Chondrocyte (in vitro differentiated cells): ENCODE measurements at regions not wholly inside any gene's neighbourhood (a gene's known extent, or its start where the extent isn't known, plus 50 kb on each side); places are given as distances from the start of the nearest gene placed in this dataset.

Experiments
- DNase-seq: peaks from one replicate; pipeline ENCODE4 v3.0.0; 2021; ENCODE audit warnings: mixed read lengths, low spot score
- H3K27ac Mint-ChIP-seq: one replicate; pipeline ENCODE4 v1.8.0; 2021; ENCODE audit warnings: mild to moderate bottlenecking, moderate library complexity, mixed read lengths; ENCODE audit not compliant: unreplicated experiment
- H3K27me3 Mint-ChIP-seq: 2 replicates; pipeline ENCODE4 v1.8.0; 2021; ENCODE audit warnings: low read depth, mixed read lengths
- H3K36me3 Mint-ChIP-seq: 2 replicates; pipeline ENCODE4 v1.8.0; 2021; ENCODE audit warnings: low read depth, mixed read lengths
- H3K4me1 Mint-ChIP-seq: 2 replicates; pipeline ENCODE4 v1.8.0; 2021; ENCODE audit warnings: low read depth, mild to moderate bottlenecking, mixed read lengths
- H3K4me3 Mint-ChIP-seq: one replicate; pipeline ENCODE4 v1.8.0; 2021; ENCODE audit warnings: mild to moderate bottlenecking, moderate library complexity, mixed read lengths; ENCODE audit not compliant: unreplicated experiment
- H3K9me3 Mint-ChIP-seq: 2 replicates; pipeline ENCODE4 v1.8.0; 2021; ENCODE audit warnings: low read depth, mixed read lengths
- TF ChIP-seq, protein P1 (sequence below): fragments of 200-600 bp; sonication (generic); IDR thresholded peaks from 2 replicates; pipeline ENCODE4 v1.5.0; 2021; ENCODE audit warnings: antibody characterized with exemption, mild to moderate bottlenecking, moderate library complexity

DNA sequence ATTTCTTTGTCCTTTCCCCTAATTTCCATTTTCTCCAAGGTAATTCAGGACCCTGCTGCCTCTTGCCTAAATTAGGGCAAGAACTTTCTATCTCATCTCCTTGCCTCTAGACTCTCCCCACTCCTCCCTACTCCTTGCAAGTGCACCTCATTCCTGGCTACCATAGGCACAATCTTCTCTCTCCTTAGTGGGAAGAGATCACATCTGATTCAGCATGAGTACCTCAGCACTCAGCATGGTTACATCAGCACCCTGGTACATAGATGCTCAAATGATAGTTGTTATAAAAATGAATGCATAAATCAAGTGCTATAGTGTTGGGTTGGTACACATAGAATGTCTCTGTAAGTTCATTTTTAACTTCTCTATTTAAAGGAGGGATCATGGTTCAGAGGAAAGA is 313.4 kb upstream of the RASGRP1 start:
- H3K36me3 Mint-ChIP-seq = no peaks in the 10 kb centered on the region
- no peaks in the 10 kb centered on the region for H3K27me3 Mint-ChIP-seq
- H3K27ac Mint-ChIP-seq = peak overlapping the region; percentile 64
- H3K9me3 Mint-ChIP-seq = no peaks in the 10 kb centered on the region
- H3K4me3 Mint-ChIP-seq = no peak overlapping the region
- TF ChIP-seq, protein P1, sequence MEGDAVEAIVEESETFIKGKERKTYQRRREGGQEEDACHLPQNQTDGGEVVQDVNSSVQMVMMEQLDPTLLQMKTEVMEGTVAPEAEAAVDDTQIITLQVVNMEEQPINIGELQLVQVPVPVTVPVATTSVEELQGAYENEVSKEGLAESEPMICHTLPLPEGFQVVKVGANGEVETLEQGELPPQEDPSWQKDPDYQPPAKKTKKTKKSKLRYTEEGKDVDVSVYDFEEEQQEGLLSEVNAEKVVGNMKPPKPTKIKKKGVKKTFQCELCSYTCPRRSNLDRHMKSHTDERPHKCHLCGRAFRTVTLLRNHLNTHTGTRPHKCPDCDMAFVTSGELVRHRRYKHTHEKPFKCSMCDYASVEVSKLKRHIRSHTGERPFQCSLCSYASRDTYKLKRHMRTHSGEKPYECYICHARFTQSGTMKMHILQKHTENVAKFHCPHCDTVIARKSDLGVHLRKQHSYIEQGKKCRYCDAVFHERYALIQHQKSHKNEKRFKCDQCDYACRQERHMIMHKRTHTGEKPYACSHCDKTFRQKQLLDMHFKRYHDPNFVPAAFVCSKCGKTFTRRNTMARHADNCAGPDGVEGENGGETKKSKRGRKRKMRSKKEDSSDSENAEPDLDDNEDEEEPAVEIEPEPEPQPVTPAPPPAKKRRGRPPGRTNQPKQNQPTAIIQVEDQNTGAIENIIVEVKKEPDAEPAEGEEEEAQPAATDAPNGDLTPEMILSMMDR = no peak
- no peak for DNase-seq
- H3K4me1 Mint-ChIP-seq = peaks cover 74% of the 10 kb centered on the region

DNA sequence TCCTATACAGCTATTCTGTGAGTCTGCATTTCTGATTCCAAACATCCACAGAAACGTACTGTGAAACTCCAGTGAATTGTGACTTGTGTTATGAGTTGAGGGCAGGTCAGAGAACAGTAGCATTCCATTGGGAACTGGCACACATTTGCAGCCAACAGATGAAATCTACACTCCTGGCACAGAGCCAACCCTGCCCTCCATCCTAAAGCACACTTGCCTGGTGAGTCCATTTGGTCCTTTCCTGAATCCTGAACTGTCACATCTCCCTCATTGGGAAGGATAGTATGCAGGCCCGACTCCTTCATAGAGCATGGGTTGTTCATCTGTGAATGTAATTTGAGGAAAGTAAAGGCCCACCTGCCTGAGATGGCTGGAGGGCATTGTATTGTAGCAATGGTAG is 314.3 kb upstream of the RASGRP1 start:
- Mint-ChIP-seq H3K27ac (peak overlapping the region; percentile 81), H3K27me3 (no peaks in the 10 kb centered on the region), H3K4me3 (no peak overlapping the region), H3K9me3 (no peaks in the 10 kb centered on the region), H3K36me3 (no peaks in the 10 kb centered on the region), H3K4me1 (peaks cover 72% of the 10 kb centered on the region)
- TF ChIP-seq, protein P1 = no peak
- DNase-seq = no peak

DNA sequence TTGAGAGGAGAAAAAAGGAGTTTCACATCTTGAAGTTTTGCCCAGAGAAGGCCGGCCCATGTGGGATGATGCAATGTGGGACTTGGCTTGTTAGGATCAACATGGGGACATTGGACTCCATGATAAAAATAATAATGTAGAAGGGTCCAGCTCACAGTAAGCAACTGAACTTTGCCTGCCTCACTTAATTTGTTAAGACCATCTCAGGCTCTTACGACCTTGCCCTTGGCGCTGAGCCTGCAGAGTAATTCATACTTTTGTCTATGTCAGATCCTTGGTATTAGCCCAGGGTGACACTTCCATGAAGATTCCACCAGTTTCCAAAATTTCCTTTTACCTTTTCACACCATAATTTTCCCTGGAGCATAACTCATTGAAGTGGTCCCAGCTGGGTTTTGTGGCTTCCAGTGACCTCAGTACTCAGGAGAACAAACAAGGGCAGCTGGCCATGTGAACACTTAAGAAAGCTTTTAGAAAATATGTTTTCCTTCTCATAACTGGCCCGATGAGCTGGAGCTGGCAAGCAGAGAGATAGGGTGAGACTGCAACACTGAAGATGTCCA is 315.4 kb upstream of the RASGRP1 start:
- no peak for DNase-seq
- Mint-ChIP-seq H3K4me1 (peaks cover 82% of the 10 kb centered on the region), H3K4me3 (no peak overlapping the region), H3K36me3 (no peaks in the 10 kb centered on the region), H3K27me3 (no peaks in the 10 kb centered on the region), H3K27ac (peak overlapping the region; percentile 53), H3K9me3 (no peaks in the 10 kb centered on the region)
- TF ChIP-seq, protein P1 = no peak

DNA sequence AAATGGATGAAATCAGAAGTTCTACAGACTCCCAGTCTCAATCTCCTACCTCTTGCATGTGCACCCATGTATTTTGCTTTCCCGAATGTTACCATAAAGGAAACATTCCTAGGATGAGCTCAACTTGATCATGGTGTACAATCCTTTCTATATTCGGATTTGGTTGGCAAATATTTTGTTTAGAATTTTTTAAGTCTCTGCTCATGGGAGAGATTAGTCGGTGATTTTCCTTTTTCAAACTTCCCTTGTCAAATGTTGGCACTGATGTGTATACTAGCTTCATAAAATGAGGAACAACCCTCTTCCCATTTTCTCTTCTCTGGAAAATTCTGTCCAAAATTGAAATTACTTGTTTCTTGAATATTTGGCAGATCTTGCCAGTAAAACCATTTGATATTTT is 317.6 kb upstream of the RASGRP1 start:
- Mint-ChIP-seq H3K4me3 (no peak overlapping the region), H3K9me3 (no peaks in the 10 kb centered on the region)

DNA sequence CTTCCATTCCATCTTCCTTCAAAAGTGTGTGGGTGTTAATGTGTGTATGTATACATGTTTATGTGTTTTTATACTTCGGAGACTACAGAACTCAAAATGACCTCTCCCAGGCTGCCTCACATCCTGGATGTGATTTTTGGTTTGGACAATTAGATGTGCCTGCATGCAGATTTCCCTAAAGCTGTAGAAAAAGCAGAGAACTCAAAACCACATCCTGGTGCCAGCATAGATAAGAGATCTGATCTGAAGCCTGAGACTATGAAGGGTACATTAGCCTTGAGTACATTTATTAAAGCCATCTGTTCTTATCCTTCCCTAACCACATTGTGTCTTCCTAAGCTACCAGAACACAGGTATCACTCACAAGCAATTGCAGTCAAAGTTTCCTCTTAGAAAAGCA is 319.4 kb upstream of the RASGRP1 start:
- TF ChIP-seq, protein P1 = no peak
- Mint-ChIP-seq H3K27ac (peak overlapping the region; percentile 49), H3K36me3 (no peaks in the 10 kb centered on the region), H3K4me3 (no peak overlapping the region), H3K9me3 (no peaks in the 10 kb centered on the region), H3K4me1 (peaks cover 80% of the 10 kb centered on the region), H3K27me3 (no peaks in the 10 kb centered on the region)
- DNase-seq = no peak

More for the DNA sequence above, 317.6 kb upstream of the RASGRP1 start:
- DNase-seq = no peak
- no peaks in the 10 kb centered on the region for H3K36me3 Mint-ChIP-seq
- H3K27ac Mint-ChIP-seq = peak overlapping the region; percentile 28
- no peaks in the 10 kb centered on the region for H3K27me3 Mint-ChIP-seq
- TF ChIP-seq, protein P1 = no peak
- H3K4me1 Mint-ChIP-seq = peaks cover 91% of the 10 kb centered on the region
